Activated CD4-positive, alpha-beta T cell treated with anti-CD3 and anti-CD28 coated beads for 36 hours (primary cell): ENCODE measurements at regions not wholly inside any gene's neighbourhood (a gene's known extent, or its start where the extent isn't known, plus 50 kb on each side); places are given as distances from the start of the nearest gene placed in this dataset.
"Not testable (repeated sequence)": the region's sequence is repeated elsewhere in the genome, so short reads cannot be mapped to it uniquely, and the experiment has no call there.

Experiments used
- ATAC-seq: fragments of 200-7000 bp; cut with Tn5 transposase; one replicate; pipeline ENCODE4 v1.10.0; 2021; ENCODE audit warnings: mild to moderate bottlenecking, moderate library complexity
- CTCF ChIA-PET: fragments of 350-600 bp; sonication (Branson Sonifier 250); formaldehyde crosslinking; loops from one replicate; lab custom pipeline; 2021; ENCODE audit warnings: antibody characterized with exemption; lab: Charles Lee
- POLR2A ChIA-PET: fragments of 350-600 bp; sonication (Branson Sonifier 250); formaldehyde crosslinking; loops from one replicate; lab custom pipeline; 2021; ENCODE audit warnings: antibody characterized with exemption, inconsistent platforms; lab: Charles Lee
- DNase-seq: peaks from one replicate; pipeline ENCODE4 v3.0.0-alpha.2; 2020
- H3K27ac Mint-ChIP-seq: one replicate; pipeline ENCODE4 v1.8.0; 2021; ENCODE audit warnings: mixed read lengths
- H3K27me3 Mint-ChIP-seq: one replicate; pipeline ENCODE4 v1.8.0; 2021; ENCODE audit warnings: mixed read lengths
- H3K36me3 Mint-ChIP-seq: one replicate; pipeline ENCODE4 v1.8.0; 2021; ENCODE audit warnings: low read depth, mixed read lengths
- H3K4me1 Mint-ChIP-seq: one replicate; pipeline ENCODE4 v1.8.0; 2021; ENCODE audit warnings: mixed read lengths
- H3K4me3 Mint-ChIP-seq: one replicate; pipeline ENCODE4 v1.8.0; 2021; ENCODE audit warnings: mild to moderate bottlenecking, moderate library complexity, mixed read lengths
- H3K9me3 Mint-ChIP-seq: one replicate; pipeline ENCODE4 v1.8.0; 2021; ENCODE audit warnings: low read depth, mixed read lengths
- intact Hi-C, 2 experiments: fragments of 100-400 bp; cut with DNase I in 1 of 2; cut with micrococcal nuclease in 1 of 2; formaldehyde crosslinking; loops; one replicate each; pipeline versions ENCODE4 v1.14.2 to v1.15.1; 2022 to 2024; cut with DNase I, micrococcal nuclease

- POLR2A ChIA-PET: no interaction called here
- ATAC-seq (no peak), DNase-seq (no peak)
- Mint-ChIP-seq H3K36me3 (no peaks in the 10 kb centered on the region), H3K27ac (no peak overlapping the region), H3K9me3 (no peaks in the 10 kb centered on the region), H3K4me1 (peaks cover 24% of the 10 kb centered on the region), H3K27me3 (no peaks in the 10 kb centered on the region), H3K4me3 (no peak overlapping the region)
- CTCF ChIA-PET: interaction anchor here (1.6 kb wide), 1 partner anchor 401 kb away, joined by 3 read pairs; no protein-coding TSS in a partner anchor
- intact Hi-C loops: no loop called here
Measured at GRCh38 chr3:193915613-193916012, 220.3 kb upstream of the HES1 start.

GRCh38 chr3:193917158-193917557, 218.8 kb upstream of the HES1 start:
- ChIA-PET POLR2A (no interaction called here), CTCF (interaction anchor here (1.0 kb wide), 1 partner anchor 129 kb away, joined by 3 read pairs; no protein-coding TSS in a partner anchor)
- intact Hi-C loops: no loop called here
- no peaks in the 10 kb centered on the region for H3K36me3 Mint-ChIP-seq
- no peak overlapping the region for H3K4me3 Mint-ChIP-seq
- DNase-seq (no peak), ATAC-seq (no peak)
- H3K27ac Mint-ChIP-seq: no peak overlapping the region
- H3K9me3 Mint-ChIP-seq: no peaks in the 10 kb centered on the region
- H3K27me3 Mint-ChIP-seq: no peaks in the 10 kb centered on the region
- H3K4me1 Mint-ChIP-seq: peaks cover 8% of the 10 kb centered on the region

- no peak overlapping the region for H3K4me3 Mint-ChIP-seq
- DNase-seq (no peak), ATAC-seq (no peak)
- H3K36me3 Mint-ChIP-seq: no peaks in the 10 kb centered on the region
- no peak overlapping the region for H3K27ac Mint-ChIP-seq
- peaks cover 14% of the 10 kb centered on the region for H3K9me3 Mint-ChIP-seq
- ChIA-PET POLR2A (no interaction called here), CTCF (interaction anchor here (0.7 kb wide), 1 partner anchor 68 kb away, joined by 3 read pairs; no protein-coding TSS in a partner anchor)
- no peaks in the 10 kb centered on the region for H3K4me1 Mint-ChIP-seq
- H3K27me3 Mint-ChIP-seq: peaks cover 2% of the 10 kb centered on the region
- intact Hi-C loops: no loop called here
Measured at GRCh38 chr3:193921465-193921864, 214.5 kb upstream of the HES1 start.

- H3K4me3 Mint-ChIP-seq: no peak overlapping the region
- intact Hi-C loops: no loop called here
- H3K36me3 Mint-ChIP-seq: no peaks in the 10 kb centered on the region
- CTCF ChIA-PET: interaction anchor here (0.6 to 1.7 kb wide), 3 partner anchors 11 to 179 kb away, joined by 3 to 5 read pairs (median 4); no protein-coding TSS in a partner anchor
- peaks cover 14% of the 10 kb centered on the region for H3K9me3 Mint-ChIP-seq
- ATAC-seq (no peak), DNase-seq (no peak)
- peaks cover 2% of the 10 kb centered on the region for H3K27me3 Mint-ChIP-seq
- POLR2A ChIA-PET: no interaction called here
- no peaks in the 10 kb centered on the region for H3K4me1 Mint-ChIP-seq
- H3K27ac Mint-ChIP-seq: no peak overlapping the region
Measured at GRCh38 chr3:193922034-193922774, 213.7 kb upstream of the HES1 start.

- H3K27me3 Mint-ChIP-seq, H3K4me1 Mint-ChIP-seq, H3K36me3 Mint-ChIP-seq, DNase-seq, CTCF ChIA-PET, ATAC-seq, H3K4me3 Mint-ChIP-seq, H3K27ac Mint-ChIP-seq, POLR2A ChIA-PET, intact Hi-C loops: not testable (repeated sequence)
- H3K9me3 Mint-ChIP-seq: peaks cover 14% of the 10 kb centered on the region
Measured at GRCh38 chr3:193923958-193924357, 212.0 kb upstream of the HES1 start.

- POLR2A ChIA-PET, H3K27ac Mint-ChIP-seq, H3K4me1 Mint-ChIP-seq, H3K4me3 Mint-ChIP-seq, DNase-seq, H3K27me3 Mint-ChIP-seq, CTCF ChIA-PET, H3K36me3 Mint-ChIP-seq, intact Hi-C loops, ATAC-seq: not testable (repeated sequence)
- peaks cover 14% of the 10 kb centered on the region for H3K9me3 Mint-ChIP-seq
Measured at GRCh38 chr3:193926071-193926470, 209.9 kb upstream of the HES1 start.

- intact Hi-C loops, DNase-seq, ATAC-seq, POLR2A ChIA-PET, H3K27me3 Mint-ChIP-seq, H3K4me3 Mint-ChIP-seq, CTCF ChIA-PET, H3K36me3 Mint-ChIP-seq, H3K4me1 Mint-ChIP-seq, H3K27ac Mint-ChIP-seq: not testable (repeated sequence)
- peaks cover 14% of the 10 kb centered on the region for H3K9me3 Mint-ChIP-seq
Measured at GRCh38 chr3:193927413-193928206, 208.3 kb upstream of the HES1 start.

- Mint-ChIP-seq H3K4me1 (no peaks in the 10 kb centered on the region), H3K36me3 (no peaks in the 10 kb centered on the region), H3K9me3 (peaks cover 11% of the 10 kb centered on the region), H3K27ac (no peak overlapping the region), H3K4me3 (no peak overlapping the region), H3K27me3 (peaks cover 2% of the 10 kb centered on the region)
- intact Hi-C loops: no loop called here
- CTCF ChIA-PET: interaction anchor here (0.7 kb wide), 1 partner anchor 43 kb away, joined by 3 read pairs; no protein-coding TSS in a partner anchor
- POLR2A ChIA-PET: no interaction called here
- peak; percentile 49 for ATAC-seq
- DNase-seq: no peak
Measured at GRCh38 chr3:193928354-193929209, 207.4 kb upstream of the HES1 start.

- Mint-ChIP-seq H3K27me3 (peaks cover 2% of the 10 kb centered on the region), H3K4me3 (no peak overlapping the region), H3K4me1 (no peaks in the 10 kb centered on the region), H3K9me3 (peaks cover 3% of the 10 kb centered on the region), H3K27ac (no peak overlapping the region), H3K36me3 (no peaks in the 10 kb centered on the region)
- ChIA-PET POLR2A (no interaction called here), CTCF (interaction anchor here (0.7 to 1.1 kb wide), 2 partner anchors 31 to 42 kb away, joined by 3 read pairs; no protein-coding TSS in a partner anchor)
- intact Hi-C loops: no loop called here
- DNase-seq (no peak), ATAC-seq (no peak)
Measured at GRCh38 chr3:193929373-193929772, 206.6 kb upstream of the HES1 start.

- ATAC-seq: no peak
- intact Hi-C loops: no loop called here
- ChIA-PET CTCF (interaction anchor here (1.1 kb wide), 1 partner anchor 32 kb away, joined by 3 read pairs; no protein-coding TSS in a partner anchor), POLR2A (no interaction called here)
- no peak overlapping the region for H3K27ac Mint-ChIP-seq
- H3K4me1 Mint-ChIP-seq: no peaks in the 10 kb centered on the region
- no peaks in the 10 kb centered on the region for H3K9me3 Mint-ChIP-seq
- no peak overlapping the region for H3K4me3 Mint-ChIP-seq
- peaks cover 2% of the 10 kb centered on the region for H3K27me3 Mint-ChIP-seq
- no peak for DNase-seq
- H3K36me3 Mint-ChIP-seq: no peaks in the 10 kb centered on the region
Measured at GRCh38 chr3:193929921-193930646, 205.9 kb upstream of the HES1 start.
